WERI-Rb-1 (cell line): ENCODE measurements at regions not wholly inside any gene's neighbourhood (a gene's known extent, or its start where the extent isn't known, plus 50 kb on each side); places are given as distances from the start of the nearest gene placed in this dataset.

Experiments
- DNase-seq: peaks from one replicate; pipeline ENCODE4 v3.0.0-alpha.2; 2020
- H3K27ac ChIP-seq: fragments of 250-450 bp; sonication (Bioruptor Pico); 2 replicates; pipeline ENCODE4 v1.5.1; 2020; ENCODE audit warnings: mild to moderate bottlenecking, moderate library complexity
- H3K27me3 ChIP-seq: fragments of 250-450 bp; sonication (Bioruptor Pico); 2 replicates; pipeline ENCODE4 v1.5.1; 2021; ENCODE audit warnings: mild to moderate bottlenecking, low read depth, moderate library complexity; ENCODE audit not compliant: insufficient read depth, severe bottlenecking
- H3K36me3 ChIP-seq: fragments of 250-450 bp; sonication (Bioruptor Pico); 2 replicates; pipeline ENCODE4 v1.5.1; 2020; ENCODE audit warnings: mild to moderate bottlenecking, moderate library complexity
- H3K4me3 ChIP-seq: 2 replicates; pipeline ENCODE4 v1.5.1; 2011; ENCODE audit warnings: low read depth, mild to moderate bottlenecking, control low read depth, low read length
- H3K9me3 ChIP-seq: fragments of 250-450 bp; sonication (Bioruptor Pico); 2 replicates; pipeline ENCODE4 v1.5.1; 2021; ENCODE audit warnings: mild to moderate bottlenecking, moderate library complexity; ENCODE audit not compliant: severe bottlenecking
- TF ChIP-seq, protein P1 (sequence below): IDR thresholded peaks from 2 replicates; pipeline ENCODE4 v1.5.1; 2011; ENCODE audit warnings: low read depth, mild to moderate bottlenecking, control low read depth, inconsistent platforms, low read length

DNA sequence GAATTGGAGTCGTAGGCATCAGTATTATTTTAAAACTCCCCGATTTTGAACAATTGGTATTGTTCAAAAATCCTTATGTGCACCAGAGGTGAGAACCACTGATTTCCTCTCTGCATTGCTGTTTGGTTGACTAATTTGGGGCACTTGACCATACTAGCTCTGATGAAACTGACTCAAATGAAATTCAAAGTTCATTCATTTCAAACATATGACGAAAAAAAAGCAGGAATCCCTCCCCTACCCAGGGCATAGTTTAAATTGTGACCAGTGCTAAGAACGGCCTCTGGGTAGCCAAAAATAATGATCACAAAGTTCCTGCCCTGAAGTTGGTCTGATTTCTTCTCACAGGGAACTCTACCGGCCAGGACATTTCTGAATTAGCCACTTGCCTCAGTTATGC, 75.7 kb upstream of the EGFL6 start:
- TF ChIP-seq, protein P1, sequence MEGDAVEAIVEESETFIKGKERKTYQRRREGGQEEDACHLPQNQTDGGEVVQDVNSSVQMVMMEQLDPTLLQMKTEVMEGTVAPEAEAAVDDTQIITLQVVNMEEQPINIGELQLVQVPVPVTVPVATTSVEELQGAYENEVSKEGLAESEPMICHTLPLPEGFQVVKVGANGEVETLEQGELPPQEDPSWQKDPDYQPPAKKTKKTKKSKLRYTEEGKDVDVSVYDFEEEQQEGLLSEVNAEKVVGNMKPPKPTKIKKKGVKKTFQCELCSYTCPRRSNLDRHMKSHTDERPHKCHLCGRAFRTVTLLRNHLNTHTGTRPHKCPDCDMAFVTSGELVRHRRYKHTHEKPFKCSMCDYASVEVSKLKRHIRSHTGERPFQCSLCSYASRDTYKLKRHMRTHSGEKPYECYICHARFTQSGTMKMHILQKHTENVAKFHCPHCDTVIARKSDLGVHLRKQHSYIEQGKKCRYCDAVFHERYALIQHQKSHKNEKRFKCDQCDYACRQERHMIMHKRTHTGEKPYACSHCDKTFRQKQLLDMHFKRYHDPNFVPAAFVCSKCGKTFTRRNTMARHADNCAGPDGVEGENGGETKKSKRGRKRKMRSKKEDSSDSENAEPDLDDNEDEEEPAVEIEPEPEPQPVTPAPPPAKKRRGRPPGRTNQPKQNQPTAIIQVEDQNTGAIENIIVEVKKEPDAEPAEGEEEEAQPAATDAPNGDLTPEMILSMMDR: no peak
- no peak overlapping the region for H3K4me3 ChIP-seq
- H3K27me3 ChIP-seq: no peaks in the 10 kb centered on the region
- H3K27ac ChIP-seq: no peak overlapping the region
- H3K36me3 ChIP-seq: no peaks in the 10 kb centered on the region
- no peaks in the 10 kb centered on the region for H3K9me3 ChIP-seq
- DNase-seq: no peak

DNA sequence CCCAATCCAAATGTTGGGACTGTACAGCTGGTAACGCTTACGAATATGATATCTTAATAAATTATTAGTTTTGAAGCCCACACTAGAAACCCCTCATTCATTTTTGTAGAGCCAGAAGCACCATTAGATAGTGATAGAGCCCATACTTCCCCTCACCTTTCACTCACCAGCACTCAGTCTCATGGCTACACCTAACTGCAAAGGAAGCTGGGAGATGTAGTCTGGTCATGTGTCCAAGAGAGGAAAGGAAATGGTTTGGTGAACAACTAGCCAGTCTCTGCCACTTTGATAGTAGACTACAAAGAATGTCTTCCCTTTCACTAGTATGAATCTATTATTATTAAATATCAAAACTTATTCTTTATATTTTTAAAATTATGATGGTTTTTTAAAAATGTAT, 77.1 kb upstream of the EGFL6 start:
- H3K4me3 ChIP-seq: no peak overlapping the region
- H3K27me3 ChIP-seq: no peaks in the 10 kb centered on the region
- TF ChIP-seq, protein P1: no peak
- no peak for DNase-seq
- no peaks in the 10 kb centered on the region for H3K36me3 ChIP-seq
- no peak overlapping the region for H3K27ac ChIP-seq
- H3K9me3 ChIP-seq: no peaks in the 10 kb centered on the region

DNA sequence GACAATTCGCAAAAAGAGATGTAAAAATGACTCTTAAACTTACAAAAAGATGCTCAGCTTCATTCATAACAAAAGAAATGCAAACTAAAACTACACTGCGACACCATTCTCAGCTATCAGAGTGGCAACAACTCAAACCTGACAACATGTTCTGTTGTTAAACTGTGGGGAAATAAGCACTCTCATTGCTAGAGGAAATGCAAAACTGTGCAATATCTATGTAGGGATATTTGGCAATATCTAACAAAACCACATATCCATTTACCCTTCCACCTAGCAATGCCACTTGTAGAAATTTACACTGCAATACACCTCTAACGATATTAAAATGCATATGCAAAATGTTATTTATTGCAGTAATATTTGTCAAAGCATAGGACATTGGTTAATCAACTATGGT, 78.3 kb upstream of the EGFL6 start:
- no peak overlapping the region for H3K4me3 ChIP-seq
- H3K27ac ChIP-seq: no peak overlapping the region
- TF ChIP-seq, protein P1: no peak
- H3K9me3 ChIP-seq: no peaks in the 10 kb centered on the region
- no peaks in the 10 kb centered on the region for H3K36me3 ChIP-seq
- no peak for DNase-seq
- H3K27me3 ChIP-seq: no peaks in the 10 kb centered on the region

DNA sequence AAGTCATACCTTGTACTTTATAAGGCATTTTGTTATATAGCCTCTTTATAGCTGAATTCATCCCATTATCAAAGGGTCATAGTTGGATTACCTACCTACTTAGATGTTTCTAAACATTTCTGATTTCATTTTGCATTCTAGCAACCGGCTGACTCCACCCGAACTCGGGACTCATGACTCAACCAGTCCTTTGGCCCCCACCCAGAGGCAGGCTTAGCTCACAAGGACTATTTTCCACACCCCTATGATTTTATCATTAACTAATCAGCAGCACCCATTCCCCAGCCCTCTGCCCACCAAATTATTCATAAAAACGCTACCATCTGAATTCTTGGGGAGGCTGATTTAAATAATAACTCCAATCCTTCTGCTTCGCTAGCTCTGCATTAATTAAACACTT, 79.9 kb upstream of the EGFL6 start:
- TF ChIP-seq, protein P1: no peak
- no peak for DNase-seq
- H3K27ac ChIP-seq: no peak overlapping the region
- H3K36me3 ChIP-seq: no peaks in the 10 kb centered on the region
- no peak overlapping the region for H3K4me3 ChIP-seq
- H3K27me3 ChIP-seq: no peaks in the 10 kb centered on the region
- no peaks in the 10 kb centered on the region for H3K9me3 ChIP-seq

DNA sequence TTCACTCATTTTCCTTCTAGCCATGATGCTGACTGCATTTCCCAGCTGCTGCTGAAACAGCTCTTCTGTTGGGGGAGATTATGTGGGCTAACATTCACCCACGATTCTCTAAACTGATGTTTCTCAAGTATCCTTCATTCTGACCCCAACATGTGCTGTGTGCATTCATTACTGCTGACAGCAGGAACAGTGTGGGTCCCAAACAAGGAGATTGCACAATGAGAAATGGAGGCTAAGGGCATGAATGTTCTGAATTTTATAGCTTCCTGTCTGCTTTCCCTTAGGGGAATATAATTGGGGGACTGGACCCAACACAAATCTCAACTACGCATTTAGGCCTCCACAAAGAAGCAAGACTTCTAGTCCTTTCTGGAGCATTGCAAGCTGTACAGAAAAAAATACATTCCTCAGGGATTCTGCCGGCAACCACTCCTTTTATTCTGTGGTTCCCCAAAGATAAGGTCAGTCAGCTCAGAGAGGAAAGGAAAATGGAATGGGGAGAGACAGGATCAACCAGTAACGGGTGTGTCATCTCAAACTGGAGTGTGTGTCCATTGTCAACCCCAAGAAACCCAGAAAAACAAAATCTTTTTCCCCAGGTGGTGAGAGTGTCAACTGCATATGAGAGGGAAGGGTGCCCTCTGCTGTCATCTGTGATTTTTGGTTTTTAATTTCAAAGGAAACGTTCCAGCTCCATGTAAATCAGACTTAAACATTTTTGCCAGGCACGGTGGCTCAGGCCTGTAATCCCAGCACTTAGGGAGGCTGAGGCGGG, 81.5 kb upstream of the EGFL6 start:
- Histone ChIP-seq H3K9me3 (peaks cover 2% of the 10 kb centered on the region), H3K36me3 (no peaks in the 10 kb centered on the region), H3K4me3 (no peak overlapping the region), H3K27me3 (no peaks in the 10 kb centered on the region), H3K27ac (peak overlapping the region; percentile 63)
- DNase-seq: peak; percentile 68
- TF ChIP-seq, protein P1: peak; percentile 66

DNA sequence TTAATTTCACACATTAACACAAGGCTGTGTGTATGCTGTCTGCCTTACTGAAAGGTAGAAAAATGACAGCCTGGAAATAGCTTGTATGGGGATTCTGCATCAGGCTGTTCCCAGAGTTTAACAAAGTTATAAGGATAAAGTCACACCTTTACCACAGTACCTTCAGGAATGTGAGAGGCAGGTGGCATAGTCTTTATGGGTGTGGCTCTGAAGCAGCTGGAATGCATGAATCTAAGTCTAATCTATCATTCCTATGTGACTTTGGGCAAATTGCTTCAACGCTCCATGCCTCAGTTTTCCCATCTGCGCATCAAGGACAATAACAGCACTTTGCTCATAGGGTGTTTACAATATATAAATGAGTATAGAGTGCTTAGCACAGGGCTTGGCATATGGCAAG, 84.2 kb upstream of the EGFL6 start:
- no peak for DNase-seq
- Histone ChIP-seq H3K4me3 (no peak overlapping the region), H3K27ac (no peak overlapping the region), H3K9me3 (peaks cover 2% of the 10 kb centered on the region), H3K36me3 (no peaks in the 10 kb centered on the region), H3K27me3 (no peaks in the 10 kb centered on the region)
- TF ChIP-seq, protein P1: no peak
